H1 (cell line): ENCODE measurements at regions not wholly inside any gene's neighbourhood (a gene's known extent, or its start where the extent isn't known, plus 50 kb on each side); places are given as distances from the start of the nearest gene placed in this dataset.

Experiments used
- CTCF ChIA-PET: fragments of 300-600 bp; sonication (Branson Sonifier 250); formaldehyde crosslinking; loops from one replicate; lab custom pipeline; 2021; ENCODE audit not compliant: partially characterized antibody; lab: Charles Lee
- POLR2A ChIA-PET: fragments of 300-600 bp; sonication (Branson Sonifier 250); formaldehyde crosslinking; loops from one replicate; lab custom pipeline; 2021; ENCODE audit warnings: inconsistent platforms; ENCODE audit not compliant: partially characterized antibody; lab: Charles Lee
- DNase-seq, 2 experiments: peaks; one replicate each; pipeline versions ENCODE4 v3.0.0 to v3.0.0-alpha.2; 2010 to 2022; ENCODE audit warnings: low spot score in 2 of 2, low read depth in 1 of 2, mixed read lengths in 1 of 2
- FAIRE-seq: peaks from 2 replicates; lab custom pipeline; 2011; peaks lifted over from hg19 to GRCh38; lab: Jason Lieb, UNC
- H2AFZ ChIP-seq: 2 replicates; pipeline ENCODE4 v1.8.1; 2012; ENCODE audit warnings: low read length, inconsistent platforms
- H2AK5ac ChIP-seq: 2 replicates; pipeline ENCODE4 v1.6.1; 2013; ENCODE audit warnings: low read depth, low read length
- H2BK120ac ChIP-seq: replicated peaks from 2 replicates; pipeline ENCODE3; 2013; ENCODE audit warnings: low read depth, low read length, inconsistent platforms
- H2BK12ac ChIP-seq: 2 replicates; pipeline ENCODE4 v1.6.1; 2013; ENCODE audit warnings: low read depth, low read length
- H2BK15ac ChIP-seq: 2 replicates; pipeline ENCODE4 v1.6.1; 2013; ENCODE audit warnings: low read length
- H2BK20ac ChIP-seq: 2 replicates; pipeline ENCODE4 v1.6.1; 2013; ENCODE audit warnings: low read length
- H2BK5ac ChIP-seq: 2 replicates; pipeline ENCODE4 v1.6.1; 2013; ENCODE audit warnings: low read depth, low read length
- H3K14ac ChIP-seq: 2 replicates; pipeline ENCODE4 v1.6.1; 2013; ENCODE audit warnings: inconsistent platforms; ENCODE audit not compliant: insufficient read length
- H3K18ac ChIP-seq: 2 replicates; pipeline ENCODE4 v1.6.1; 2013; ENCODE audit warnings: low read length; ENCODE audit errors: extremely low read depth
- H3K23ac ChIP-seq: 2 replicates; pipeline ENCODE4 v1.6.1; 2013; ENCODE audit warnings: inconsistent platforms; ENCODE audit not compliant: insufficient read length
- H3K23me2 ChIP-seq: 2 replicates; pipeline ENCODE4 v1.6.1; 2013; ENCODE audit warnings: low read depth, low read length
- H3K27ac ChIP-seq: 2 replicates; pipeline ENCODE4 v1.6.1; 2011; ENCODE audit warnings: low read depth, low read length, inconsistent platforms
- H3K27me3 ChIP-seq, 4 experiments: replicated peaks in 1 of 4; 1 replicate in 1 of 4; 2 replicates in 3 of 4; pipeline versions ENCODE4 v1.6.1 to v1.8.1; 2011 to 2013; ENCODE audit warnings: low read length in 3 of 4, mild to moderate bottlenecking in 3 of 4, inconsistent platforms in 2 of 4, mixed read lengths in 2 of 4, moderate library complexity in 1 of 4; ENCODE audit not compliant: control insufficient read depth in 3 of 4, insufficient read depth in 3 of 4; ENCODE audit errors: extremely low read depth in 1 of 4
- H3K36me3 ChIP-seq, 4 experiments: 2 replicates each; pipeline versions ENCODE4 v1.6.1 to v1.8.1; 2011 to 2013; ENCODE audit warnings: mild to moderate bottlenecking in 4 of 4, low read length in 3 of 4, moderate library complexity in 2 of 4, control low read depth in 1 of 4, inconsistent platforms in 1 of 4; ENCODE audit not compliant: insufficient read depth in 4 of 4, control insufficient read depth in 2 of 4
- H3K4ac ChIP-seq: replicated peaks from 2 replicates; pipeline ENCODE3; 2013; ENCODE audit warnings: low read length, low read depth, mixed read lengths, inconsistent platforms; ENCODE audit not compliant: insufficient read length
- H3K4me1 ChIP-seq, 4 experiments: replicated peaks in 1 of 4; 1 replicate in 1 of 4; 2 replicates in 3 of 4; pipeline versions ENCODE4 v1.6.1 to v1.8.1; 2011 to 2013; ENCODE audit warnings: low read length in 3 of 4, inconsistent platforms in 2 of 4, mixed read lengths in 1 of 4; ENCODE audit not compliant: insufficient read depth in 4 of 4, control insufficient read depth in 3 of 4
- H3K4me2 ChIP-seq, 2 experiments: 2 replicates each; pipeline versions ENCODE4 v1.6.1 to v1.8.1; 2011 to 2013; ENCODE audit warnings: low read depth in 2 of 2, low read length in 2 of 2, control low read depth in 1 of 2, inconsistent platforms in 1 of 2, mild to moderate bottlenecking in 1 of 2; ENCODE audit not compliant: insufficient read depth in 1 of 2
- H3K4me3 ChIP-seq, 4 experiments: fragments of 200-600, 300-600 bp in 1 of 4; sonication (generic), shearing (Covaris generic), sonication (Bioruptor Twin) in 1 of 4; 2 replicates each; pipeline versions ENCODE4 v1.5.1 to v1.8.1; 2011 to 2016; ENCODE audit warnings: low read length in 4 of 4, low read depth in 3 of 4, control low read depth in 2 of 4, inconsistent platforms in 2 of 4, mild to moderate bottlenecking in 2 of 4, mixed read lengths in 1 of 4, moderate library complexity in 1 of 4; ENCODE audit not compliant: insufficient read depth in 2 of 4; ENCODE audit errors: extremely low read depth in 1 of 4
- H3K56ac ChIP-seq: replicated peaks from 2 replicates; pipeline ENCODE3; 2013; ENCODE audit warnings: low read depth, mild to moderate bottlenecking, mixed read lengths, low read length, inconsistent platforms; ENCODE audit not compliant: insufficient read length
- H3K79me1 ChIP-seq: 2 replicates; pipeline ENCODE4 v1.6.1; 2013; ENCODE audit warnings: low read depth, low read length, control low read depth
- H3K79me2 ChIP-seq, 2 experiments: 2 replicates each; pipeline versions ENCODE4 v1.6.1 to v1.8.1; 2012 to 2013; ENCODE audit warnings: low read length in 2 of 2, mild to moderate bottlenecking in 2 of 2, inconsistent platforms in 1 of 2; ENCODE audit not compliant: insufficient read depth in 2 of 2, control insufficient read depth in 1 of 2
- H3K9ac ChIP-seq, 4 experiments: replicated peaks in 1 of 4; 1 replicate in 1 of 4; 2 replicates in 3 of 4; pipeline versions ENCODE4 v1.6.1 to v1.8.1; 2011 to 2013; ENCODE audit warnings: low read depth in 3 of 4, low read length in 3 of 4, control low read depth in 2 of 4, mild to moderate bottlenecking in 2 of 4, moderate library complexity in 2 of 4, inconsistent platforms in 1 of 4; ENCODE audit errors: extremely low read depth in 1 of 4
- H3K9me3 ChIP-seq, 2 experiments: 2 replicates each; pipeline versions ENCODE4 v1.6.1 to v1.8.1; 2012 to 2013; ENCODE audit warnings: mild to moderate bottlenecking in 2 of 2, moderate library complexity in 2 of 2, control low read depth in 1 of 2, inconsistent platforms in 1 of 2, low read depth in 1 of 2, low read length in 1 of 2, mixed read lengths in 1 of 2; ENCODE audit not compliant: insufficient read depth in 2 of 2
- H4K20me1 ChIP-seq, 2 experiments: replicated peaks in 1 of 2; 2 replicates each; pipeline versions ENCODE3 to v1.8.1; 2011 to 2013; ENCODE audit warnings: inconsistent platforms in 2 of 2, low read length in 2 of 2, mild to moderate bottlenecking in 1 of 2; ENCODE audit not compliant: insufficient read depth in 2 of 2, control insufficient read depth in 1 of 2
- H4K5ac ChIP-seq: 2 replicates; pipeline ENCODE4 v1.6.1; 2013; ENCODE audit warnings: low read length, low read depth, mixed read lengths, inconsistent platforms; ENCODE audit not compliant: insufficient read length
- H4K8ac ChIP-seq: 2 replicates; pipeline ENCODE4 v1.8.0; 2013; ENCODE audit warnings: mild to moderate bottlenecking, moderate library complexity, low read length, inconsistent platforms; ENCODE audit not compliant: insufficient read depth; ENCODE audit errors: extremely low read depth
- H4K91ac ChIP-seq: replicated peaks from 2 replicates; pipeline ENCODE3; 2013; ENCODE audit warnings: low read length, mixed read lengths, inconsistent platforms; ENCODE audit not compliant: insufficient read length
- SP4 ChIP-seq: IDR thresholded peaks from 2 replicates; pipeline ENCODE4 v1.6.1; 2012; ENCODE audit warnings: low read length, inconsistent platforms
- SUZ12 ChIP-seq: fragments of 200-600 bp; sonication (generic); IDR thresholded peaks from 2 replicates; pipeline ENCODE4 v1.6.1; 2012; ENCODE audit warnings: mild to moderate bottlenecking, inconsistent platforms, low read length, moderate library complexity, mixed read lengths
- WGBS, 2 experiments: shearing (Covaris generic) in 1 of 2; methylation state at CpG; one replicate each; pipeline versions ENCODE4 v1.1.6 to v1.1.7; 2013 to 2015; ENCODE audit warnings: low lambda C conversion rate in 2 of 2, mixed read lengths in 2 of 2, inconsistent platforms in 1 of 2, low coverage in 1 of 2, missing lambda C conversion rate in 1 of 2; ENCODE audit not compliant: insufficient replicate concordance in 2 of 2, insufficient coverage in 1 of 2, insufficient read length in 1 of 2; ENCODE audit errors: extremely low coverage in 1 of 2, missing lambda C conversion rate in 1 of 2; 5-methylcytosine and 5-hydroxymethylcytosine counted together

GRCh38 chrX:39736216-39737211 is 361.2 kb downstream of the BCOR start:
- Histone ChIP-seq H4K5ac (no peak overlapping the region), H3K56ac (no peak overlapping the region), H3K27ac (no peak overlapping the region), H3K23ac (no peak overlapping the region), H4K91ac (no peak overlapping the region), H2BK15ac (no peak overlapping the region), H2AK5ac (no peak overlapping the region), H3K79me2 (no peaks in the 10 kb centered on the region), H3K14ac (no peak overlapping the region), H3K18ac (no peak overlapping the region; the same call in 1 of the 2 replicates), H2BK120ac (no peak overlapping the region), H3K79me1 (no peaks in the 10 kb centered on the region), H3K23me2 (peaks cover 2% of the 10 kb centered on the region; the same call in 1 of the 2 replicates), H3K4me2 (no peak overlapping the region), H2BK12ac (no peak overlapping the region), H3K9ac (no peak overlapping the region), H3K27me3 (no peaks in the 10 kb centered on the region), H3K4me1 (peaks cover 0 to 6% (median 2%) of the 10 kb centered on the region in 4 experiments; a peak in 3 of 7 replicates), H2BK5ac (no peak overlapping the region), H4K20me1 (no peaks in the 10 kb centered on the region), H2BK20ac (no peak overlapping the region), H3K36me3 (no peaks in the 10 kb centered on the region), H4K8ac (no peak overlapping the region), H3K4ac (no peak overlapping the region), H3K4me3 (no peak overlapping the region), H2AFZ (no peak overlapping the region), H3K9me3 (no peaks in the 10 kb centered on the region)
- FAIRE-seq (no peak), DNase-seq (no peak)
- POLR2A ChIA-PET: interaction anchor here (0.6 to 1.9 kb wide), 2 partner anchors 14 to 100 kb away, joined by 3 to 4 read pairs; no protein-coding TSS in a partner anchor
- TF ChIP-seq SP4: no peak
- TF ChIP-seq SUZ12: no peak
- CTCF ChIA-PET: interaction anchor here (0.7 to 2.3 kb wide), 3 partner anchors 84 to 259 kb away, joined by 3 to 7 read pairs (median 3); no protein-coding TSS in a partner anchor
- WGBS, 2 experiments: 92% methylated on average over 13 of the region's 22 CpGs; no CpG with 5 or more reads in 1 of the 2 experiments
